Calu3 (cell line): ENCODE measurements at regions not wholly inside any gene's neighbourhood (a gene's known extent, or its start where the extent isn't known, plus 50 kb on each side); places are given as distances from the start of the nearest gene placed in this dataset.
"Not testable (repeated sequence)": the region's sequence is repeated elsewhere in the genome, so short reads cannot be mapped to it uniquely, and the experiment has no call there.

ENCODE experiments used
- BruUV-seq: library from RNA; stranded (reverse); fragments of 400-500 nt; replicated peaks from 2 replicates; lab custom pipeline; 2021; lab: Mats Ljungman, UMichigan
- CTCF ChIA-PET: fragments of 300-600 bp; sonication (Branson Sonifier 250); formaldehyde crosslinking; loops from one replicate; lab custom pipeline; 2022; ENCODE audit warnings: antibody characterized with exemption; lab: Charles Lee
- DNase-seq: peaks from one replicate; pipeline ENCODE4 v3.0.0; 2022
- H3K27ac Mint-ChIP-seq: one replicate; pipeline ENCODE4 v1.8.0; 2022; ENCODE audit warnings: mixed read lengths; ENCODE audit not compliant: unreplicated experiment
- H3K27me3 Mint-ChIP-seq: one replicate; pipeline ENCODE4 v1.8.0; 2022; ENCODE audit warnings: mixed read lengths; ENCODE audit not compliant: unreplicated experiment
- H3K36me3 Mint-ChIP-seq: one replicate; pipeline ENCODE4 v1.8.0; 2022; ENCODE audit warnings: mild to moderate bottlenecking, moderate library complexity, mixed read lengths; ENCODE audit not compliant: insufficient read depth, unreplicated experiment
- H3K4me1 Mint-ChIP-seq: one replicate; pipeline ENCODE4 v1.8.0; 2022; ENCODE audit warnings: mild to moderate bottlenecking, low read depth, mixed read lengths; ENCODE audit not compliant: unreplicated experiment
- H3K4me3 Mint-ChIP-seq: one replicate; pipeline ENCODE4 v1.8.0; 2022; ENCODE audit warnings: mild to moderate bottlenecking, low read depth, moderate library complexity, mixed read lengths; ENCODE audit not compliant: unreplicated experiment
- H3K9me3 Mint-ChIP-seq: one replicate; pipeline ENCODE4 v1.8.0; 2022; ENCODE audit warnings: low read depth, mixed read lengths; ENCODE audit not compliant: unreplicated experiment
- intact Hi-C: fragments of 100-400 bp; cut with micrococcal nuclease; formaldehyde crosslinking; loops from one replicate; pipeline ENCODE4 v1.10.0; 2022; ENCODE audit not compliant: unreplicated experiment
- TF ChIP-seq, protein P1 (sequence below): fragments of 200-600 bp; IDR thresholded peaks from one replicate; pipeline ENCODE4 v1.8.0; 2022; ENCODE audit warnings: antibody characterized with exemption; ENCODE audit not compliant: unreplicated experiment

GRCh38 chr10:8691498-8692017 lies 637.1 kb downstream of the GATA3 start:
- intact Hi-C loops, result no loop called here
- CTCF ChIA-PET, result no interaction called here
- no peak overlapping the region for H3K27ac Mint-ChIP-seq
- TF ChIP-seq, protein P1, sequence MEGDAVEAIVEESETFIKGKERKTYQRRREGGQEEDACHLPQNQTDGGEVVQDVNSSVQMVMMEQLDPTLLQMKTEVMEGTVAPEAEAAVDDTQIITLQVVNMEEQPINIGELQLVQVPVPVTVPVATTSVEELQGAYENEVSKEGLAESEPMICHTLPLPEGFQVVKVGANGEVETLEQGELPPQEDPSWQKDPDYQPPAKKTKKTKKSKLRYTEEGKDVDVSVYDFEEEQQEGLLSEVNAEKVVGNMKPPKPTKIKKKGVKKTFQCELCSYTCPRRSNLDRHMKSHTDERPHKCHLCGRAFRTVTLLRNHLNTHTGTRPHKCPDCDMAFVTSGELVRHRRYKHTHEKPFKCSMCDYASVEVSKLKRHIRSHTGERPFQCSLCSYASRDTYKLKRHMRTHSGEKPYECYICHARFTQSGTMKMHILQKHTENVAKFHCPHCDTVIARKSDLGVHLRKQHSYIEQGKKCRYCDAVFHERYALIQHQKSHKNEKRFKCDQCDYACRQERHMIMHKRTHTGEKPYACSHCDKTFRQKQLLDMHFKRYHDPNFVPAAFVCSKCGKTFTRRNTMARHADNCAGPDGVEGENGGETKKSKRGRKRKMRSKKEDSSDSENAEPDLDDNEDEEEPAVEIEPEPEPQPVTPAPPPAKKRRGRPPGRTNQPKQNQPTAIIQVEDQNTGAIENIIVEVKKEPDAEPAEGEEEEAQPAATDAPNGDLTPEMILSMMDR, result no peak
- no TSS peak for BruUV-seq
- no peaks in the 10 kb centered on the region for H3K4me1 Mint-ChIP-seq
- no peaks in the 10 kb centered on the region for H3K36me3 Mint-ChIP-seq
- DNase-seq, result no peak
- H3K27me3 Mint-ChIP-seq, result no peaks in the 10 kb centered on the region
- no peak overlapping the region for H3K4me3 Mint-ChIP-seq
- H3K9me3 Mint-ChIP-seq, result no peaks in the 10 kb centered on the region

DNA sequence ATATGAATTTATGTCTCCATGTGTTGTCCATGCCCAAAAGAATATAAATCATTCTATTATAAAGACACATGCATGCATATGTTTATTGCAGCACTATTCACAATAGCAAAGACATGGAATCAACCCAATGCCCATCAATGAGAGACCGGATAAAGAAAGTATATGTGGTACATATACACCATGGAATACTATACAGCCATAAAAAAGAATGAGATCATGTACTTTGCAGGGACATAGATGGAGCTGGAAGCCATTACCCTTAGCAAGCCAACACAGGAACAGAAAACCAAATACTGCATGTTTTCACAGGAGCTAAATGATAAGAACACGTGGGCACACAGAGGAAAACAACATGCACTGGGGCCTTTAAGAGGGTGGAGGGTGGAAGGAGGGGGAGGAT lies 639.1 kb downstream of the GATA3 start:
- H3K4me3 Mint-ChIP-seq, DNase-seq, H3K9me3 Mint-ChIP-seq, intact Hi-C loops, H3K27ac Mint-ChIP-seq, H3K4me1 Mint-ChIP-seq, BruUV-seq, H3K27me3 Mint-ChIP-seq, CTCF ChIA-PET, H3K36me3 Mint-ChIP-seq: not testable (repeated sequence)

DNA sequence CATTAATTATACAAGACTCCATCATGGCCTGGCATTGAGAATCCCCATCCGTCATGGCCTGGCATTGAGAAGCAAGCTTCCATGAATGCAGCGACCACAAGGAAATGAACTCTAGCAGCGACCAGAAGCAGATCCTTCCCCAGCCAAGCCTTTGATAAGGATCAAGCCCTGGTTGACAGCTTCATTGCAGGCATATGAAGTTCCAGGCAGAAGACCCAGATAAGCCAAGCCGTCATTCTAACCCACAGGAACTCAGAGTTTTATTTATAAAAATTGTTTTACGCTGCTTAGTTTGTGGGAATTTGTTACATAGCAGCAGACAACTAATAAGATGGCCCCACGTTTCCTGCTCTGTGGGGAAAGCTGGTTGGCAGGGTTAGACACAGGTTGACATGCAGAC lies 642.3 kb downstream of the GATA3 start:
- Mint-ChIP-seq H3K27me3 (no peaks in the 10 kb centered on the region), H3K9me3 (no peaks in the 10 kb centered on the region), H3K36me3 (no peaks in the 10 kb centered on the region), H3K27ac (no peak overlapping the region), H3K4me3 (no peak overlapping the region), H3K4me1 (peaks cover 10% of the 10 kb centered on the region)
- TF ChIP-seq, protein P1, result no peak
- no peak for DNase-seq
- BruUV-seq, result no TSS peak
- intact Hi-C loops, result no loop called here
- CTCF ChIA-PET, result no interaction called here

- no TSS peak for BruUV-seq
- Mint-ChIP-seq H3K4me3 (no peak overlapping the region), H3K27me3 (no peaks in the 10 kb centered on the region), H3K4me1 (peaks cover 26% of the 10 kb centered on the region), H3K27ac (no peak overlapping the region), H3K36me3 (peaks cover 7% of the 10 kb centered on the region), H3K9me3 (no peaks in the 10 kb centered on the region)
- intact Hi-C loops, result loop anchor here (10.0 kb wide), 1 partner anchor 336 kb away; no protein-coding TSS in a partner anchor
- no peak for DNase-seq
- TF ChIP-seq, protein P1, result no peak
- CTCF ChIA-PET, result no interaction called here
Measured at GRCh38 chr10:8700689-8701088, 646.2 kb downstream of the GATA3 start.

DNA sequence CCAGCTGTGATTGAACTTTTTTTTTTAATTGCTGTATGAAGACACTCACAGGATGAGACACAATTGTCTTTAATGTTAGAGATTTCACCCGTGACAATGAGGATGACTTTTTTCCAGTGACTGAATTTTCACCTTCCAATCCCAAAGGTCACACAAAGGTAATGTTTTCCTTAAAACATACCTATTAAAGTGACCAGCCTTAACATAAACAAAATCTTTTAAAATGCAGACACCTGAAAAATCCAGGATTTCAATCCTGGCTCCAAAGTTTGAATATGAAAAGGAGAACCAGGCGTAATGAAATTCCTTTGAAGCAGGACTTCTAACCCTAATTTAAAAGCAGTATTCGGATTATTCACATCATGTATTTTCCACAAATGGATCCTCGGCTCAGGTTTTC lies 647.7 kb downstream of the GATA3 start:
- intact Hi-C loops, result loop anchor here (2.0 to 10.0 kb wide), 2 partner anchors 83 to 337 kb away; no protein-coding TSS in a partner anchor

More for the DNA sequence above, 647.7 kb downstream of the GATA3 start:
- TF ChIP-seq, protein P1, result no peak
- H3K4me1 Mint-ChIP-seq, result peaks cover 26% of the 10 kb centered on the region
- H3K9me3 Mint-ChIP-seq, result no peaks in the 10 kb centered on the region
- no peak overlapping the region for H3K4me3 Mint-ChIP-seq
- no peak for DNase-seq
- H3K36me3 Mint-ChIP-seq, result peaks cover 7% of the 10 kb centered on the region
- no peaks in the 10 kb centered on the region for H3K27me3 Mint-ChIP-seq
- CTCF ChIA-PET, result no interaction called here
- BruUV-seq, result no TSS peak
- peak overlapping the region; percentile 74 for H3K27ac Mint-ChIP-seq
